ENCODE measurements at regions not wholly inside any gene's neighbourhood (a gene's known extent, or its start where the extent isn't known, plus 50 kb on each side); places are given as distances from the start of the nearest gene placed in this dataset.

- TF ChIP-seq CTCF (conservative IDR thresholded peaks at IDR 0.05; ENCODE audit: low read length) = no peak
- DNase-seq (ENCODE audit: low read depth) = no peak
Observed at GRCh38 chrX:129139837-129140598, 383.3 kb downstream of the SMARCA1 start.

GRCh38 chrX:129125122-129125914 lies 398.0 kb downstream of the SMARCA1 start:
- DNase-seq (ENCODE audit: low read depth) = no peak
- no peak for TF ChIP-seq CTCF (conservative IDR thresholded peaks at IDR 0.05; ENCODE audit: low read length)
- H3K4me3 ChIP-seq (ENCODE audit: low read length) = no peak overlapping the region

More at GRCh38 chrX:129139837-129140598, 383.3 kb downstream of the SMARCA1 start:
- H3K4me3 ChIP-seq (ENCODE audit: low read length) = no peak overlapping the region

GRCh38 chrX:129123795-129124194 lies 399.5 kb downstream of the SMARCA1 start:
- no peak for TF ChIP-seq CTCF (conservative IDR thresholded peaks at IDR 0.05; ENCODE audit: low read length)
- no peak for DNase-seq (ENCODE audit: low read depth)
- no peak overlapping the region for H3K4me3 ChIP-seq (ENCODE audit: low read length)

- H3K4me3 ChIP-seq (ENCODE audit: low read length) = no peak overlapping the region
- no peak for DNase-seq (ENCODE audit: low read depth)
- no peak for TF ChIP-seq CTCF (conservative IDR thresholded peaks at IDR 0.05; ENCODE audit: low read length)
Observed at GRCh38 chrX:129116676-129117470, 406.4 kb downstream of the SMARCA1 start.

- no peak overlapping the region for H3K4me3 ChIP-seq (ENCODE audit: low read length)
- DNase-seq (ENCODE audit: low read depth) = no peak
- TF ChIP-seq CTCF (conservative IDR thresholded peaks at IDR 0.05; ENCODE audit: low read length) = no peak
Observed at GRCh38 chrX:129115935-129116334, 407.4 kb downstream of the SMARCA1 start.

- no peak for TF ChIP-seq CTCF (conservative IDR thresholded peaks at IDR 0.05; ENCODE audit: low read length)
- no peak for DNase-seq (ENCODE audit: low read depth)
- H3K4me3 ChIP-seq (ENCODE audit: low read length) = no peak overlapping the region
Observed at GRCh38 chrX:129115104-129115503, 408.2 kb downstream of the SMARCA1 start.

Measured in AG10803 (cell line).